ENCODE measurements at regions not wholly inside any gene's neighbourhood (a gene's known extent, or its start where the extent isn't known, plus 50 kb on each side); places are given as distances from the start of the nearest gene placed in this dataset.

GRCh38 chr14:86708846-86709339 is 1178.9 kb downstream of the FLRT2 start:
- Histone ChIP-seq H3K4me1 (no peaks in the 10 kb centered on the region), H3K4me3 (no peak overlapping the region), H3K36me3 (no peaks in the 10 kb centered on the region), H3K27me3 (no peaks in the 10 kb centered on the region), H3K27ac (no peak overlapping the region), H3K9me3 (no peaks in the 10 kb centered on the region)
- no peak for DNase-seq
- intact Hi-C loops (cut with DNase I; ENCODE audit: low total_unique reads): no loop called here
- TF ChIP-seq CTCF (IDR thresholded peaks at IDR 0.05): no peak

DNA sequence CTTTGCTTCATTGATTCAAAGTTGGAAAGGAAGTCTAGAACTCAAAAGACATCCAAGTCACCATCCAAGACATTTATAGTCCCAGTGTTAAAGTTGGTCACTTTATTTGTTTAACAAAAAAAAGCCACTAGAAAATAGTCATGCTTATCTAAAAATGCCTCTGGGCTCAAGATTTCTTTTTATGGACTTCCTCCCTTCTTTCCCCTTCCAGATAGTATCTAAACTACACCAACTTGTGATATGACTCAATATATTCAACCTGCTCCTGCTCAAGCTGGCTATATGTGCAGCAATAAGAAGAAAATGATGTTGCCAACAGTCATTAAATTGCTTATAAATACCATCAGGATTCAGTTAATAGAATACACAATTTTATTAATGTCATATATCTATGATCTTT is 1177.1 kb downstream of the FLRT2 start:
- H3K4me3 ChIP-seq: no peak overlapping the region
- no peak for TF ChIP-seq CTCF (IDR thresholded peaks at IDR 0.05)
- no peak overlapping the region for H3K27ac ChIP-seq
- intact Hi-C loops (cut with DNase I; ENCODE audit: low total_unique reads): no loop called here
- H3K27me3 ChIP-seq: no peaks in the 10 kb centered on the region
- H3K9me3 ChIP-seq: no peaks in the 10 kb centered on the region
- no peaks in the 10 kb centered on the region for H3K4me1 ChIP-seq
- no peak for DNase-seq
- H3K36me3 ChIP-seq: no peaks in the 10 kb centered on the region

DNA sequence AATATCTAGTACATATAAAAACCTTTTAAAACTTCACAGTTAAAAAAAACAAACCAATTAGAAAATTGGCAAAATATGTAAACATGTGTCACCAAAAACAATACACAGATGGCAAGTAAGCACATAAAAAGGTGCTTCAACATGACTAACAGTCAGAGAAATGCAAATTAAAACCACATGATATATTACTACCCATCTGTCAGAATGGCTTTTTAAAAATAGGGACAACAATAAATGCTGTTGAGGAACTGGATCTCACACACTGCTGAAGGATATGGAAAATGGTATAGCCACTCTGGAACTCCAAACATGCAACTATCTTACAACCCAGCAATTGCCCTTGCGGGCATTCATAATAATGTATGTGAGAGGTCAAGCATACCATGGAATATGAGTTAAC is 1153.6 kb downstream of the FLRT2 start:
- no peaks in the 10 kb centered on the region for H3K4me1 ChIP-seq
- H3K9me3 ChIP-seq: no peaks in the 10 kb centered on the region
- H3K27me3 ChIP-seq: no peaks in the 10 kb centered on the region
- no peak for DNase-seq
- H3K36me3 ChIP-seq: no peaks in the 10 kb centered on the region
- no peak overlapping the region for H3K27ac ChIP-seq
- no peak overlapping the region for H3K4me3 ChIP-seq
- TF ChIP-seq CTCF (IDR thresholded peaks at IDR 0.05): no peak
- intact Hi-C loops (cut with DNase I; ENCODE audit: low total_unique reads): no loop called here

- no peak for DNase-seq
- no peak for TF ChIP-seq CTCF (IDR thresholded peaks at IDR 0.05)
- Histone ChIP-seq H3K9me3 (no peaks in the 10 kb centered on the region), H3K4me3 (no peak overlapping the region), H3K4me1 (no peaks in the 10 kb centered on the region), H3K27ac (no peak overlapping the region), H3K27me3 (no peaks in the 10 kb centered on the region), H3K36me3 (no peaks in the 10 kb centered on the region)
- intact Hi-C loops (cut with DNase I; ENCODE audit: low total_unique reads): no loop called here
These were observed 1145.1 kb downstream of the FLRT2 start for GRCh38 chr14:86675059-86675458.

GRCh38 chr14:86673523-86673969 is 1143.6 kb downstream of the FLRT2 start:
- Histone ChIP-seq H3K36me3 (no peaks in the 10 kb centered on the region), H3K4me3 (no peak overlapping the region), H3K9me3 (no peaks in the 10 kb centered on the region), H3K4me1 (no peaks in the 10 kb centered on the region), H3K27ac (no peak overlapping the region), H3K27me3 (no peaks in the 10 kb centered on the region)
- no peak for TF ChIP-seq CTCF (IDR thresholded peaks at IDR 0.05)
- intact Hi-C loops (cut with DNase I; ENCODE audit: low total_unique reads): no loop called here
- DNase-seq: no peak

GRCh38 chr14:86672080-86672479 is 1142.1 kb downstream of the FLRT2 start:
- Histone ChIP-seq H3K9me3 (no peaks in the 10 kb centered on the region), H3K4me1 (no peaks in the 10 kb centered on the region), H3K4me3 (no peak overlapping the region), H3K27ac (no peak overlapping the region), H3K36me3 (no peaks in the 10 kb centered on the region), H3K27me3 (no peaks in the 10 kb centered on the region)
- no peak for DNase-seq
- TF ChIP-seq CTCF (IDR thresholded peaks at IDR 0.05): no peak
- intact Hi-C loops (cut with DNase I; ENCODE audit: low total_unique reads): no loop called here
